SKM-1 treated with dmso at 0.1 percent for 144 hours (cell line): ENCODE measurements at regions not wholly inside any gene's neighbourhood (a gene's known extent, or its start where the extent isn't known, plus 50 kb on each side); places are given as distances from the start of the nearest gene placed in this dataset.

ENCODE experiments used
- DNase-seq: peaks from one replicate; lab custom pipeline; 2025; ENCODE audit not compliant: unreplicated experiment; lab: John Stamatoyannopoulos, UW

- DNase-seq, result no peak
Observed at GRCh38 chr5:133744051-133744959, 132.0 kb upstream of the FSTL4 start.

GRCh38 chr5:133742431-133742988 lies 130.2 kb upstream of the FSTL4 start:
- no peak for DNase-seq

GRCh38 chr5:133741818-133742355 lies 129.5 kb upstream of the FSTL4 start:
- DNase-seq, result no peak

- no peak for DNase-seq
Observed at GRCh38 chr5:133741396-133741795, 129.1 kb upstream of the FSTL4 start.

DNA sequence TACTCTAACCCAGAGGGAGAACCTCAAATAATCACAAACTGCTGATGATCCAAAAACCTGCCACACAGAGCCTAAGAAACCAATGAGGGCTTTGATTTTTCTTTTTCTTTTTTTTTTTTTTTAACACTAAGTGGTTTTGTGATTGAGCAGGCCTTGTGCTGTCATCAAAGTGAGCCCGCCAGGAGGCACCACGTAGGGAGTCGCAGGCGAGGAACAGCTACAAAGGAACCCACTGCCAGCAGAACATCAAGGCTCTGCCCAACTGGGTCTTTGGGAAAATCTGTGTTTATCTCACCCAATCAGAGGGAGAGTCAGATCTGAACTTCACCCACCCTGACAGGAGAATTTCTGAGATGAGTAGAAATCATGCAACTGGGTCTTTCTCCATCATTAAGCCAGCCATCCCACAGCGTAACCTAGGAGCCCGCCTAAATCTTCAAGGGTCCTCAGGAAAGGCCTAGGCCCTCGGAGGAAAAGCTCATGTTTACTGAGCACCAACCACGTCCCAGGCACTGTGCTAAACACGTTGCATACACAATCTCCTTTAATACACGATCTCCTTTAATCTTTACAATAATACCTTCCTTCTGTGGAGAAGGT lies 126.9 kb upstream of the FSTL4 start:
- no peak for DNase-seq

GRCh38 chr5:133738271-133738670 lies 125.9 kb upstream of the FSTL4 start:
- no peak for DNase-seq

DNA sequence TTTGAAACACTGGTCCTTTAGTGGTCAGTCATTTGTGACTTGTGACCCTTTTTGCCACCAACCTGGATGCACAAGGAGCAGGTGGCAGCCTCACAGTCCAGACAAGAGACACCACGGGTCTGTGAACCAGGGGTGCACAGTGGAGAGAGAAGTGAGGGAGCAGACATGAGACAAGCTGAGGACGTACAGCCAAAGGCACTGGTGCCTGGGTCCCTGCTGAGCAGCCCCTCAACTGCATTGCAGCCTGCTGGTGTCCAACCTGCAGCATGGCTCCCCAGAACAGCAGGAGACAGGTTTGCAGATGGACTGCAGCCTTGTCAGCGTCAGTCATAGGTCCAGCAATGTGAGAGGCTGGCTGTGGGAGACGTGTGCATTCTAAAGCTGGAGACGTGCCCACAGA lies 124.2 kb upstream of the FSTL4 start:
- no peak for DNase-seq

- DNase-seq, result no peak
Observed at GRCh38 chr5:133735346-133735745, 123.0 kb upstream of the FSTL4 start.

GRCh38 chr5:133734916-133735315 lies 122.6 kb upstream of the FSTL4 start:
- no peak for DNase-seq

DNA sequence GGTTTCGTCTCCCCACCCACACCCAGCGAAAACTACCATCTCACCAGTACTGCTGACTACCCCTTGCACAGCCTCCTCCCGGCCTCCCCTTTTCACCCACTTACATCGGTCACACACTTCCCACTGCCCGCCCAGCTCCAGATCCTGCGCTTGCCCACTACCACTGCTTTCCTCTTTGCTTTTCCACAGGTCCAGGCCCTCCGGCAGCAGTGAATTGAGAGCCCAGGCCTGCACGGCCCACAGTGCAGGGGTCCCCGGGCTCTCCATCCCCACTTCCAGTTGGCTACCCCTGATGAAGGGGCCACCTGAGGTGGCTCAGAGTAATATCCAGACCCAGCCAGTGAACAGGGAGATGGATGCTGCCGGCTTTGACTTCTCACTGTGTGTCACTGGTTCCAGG lies 120.2 kb upstream of the FSTL4 start:
- no peak for DNase-seq

DNA sequence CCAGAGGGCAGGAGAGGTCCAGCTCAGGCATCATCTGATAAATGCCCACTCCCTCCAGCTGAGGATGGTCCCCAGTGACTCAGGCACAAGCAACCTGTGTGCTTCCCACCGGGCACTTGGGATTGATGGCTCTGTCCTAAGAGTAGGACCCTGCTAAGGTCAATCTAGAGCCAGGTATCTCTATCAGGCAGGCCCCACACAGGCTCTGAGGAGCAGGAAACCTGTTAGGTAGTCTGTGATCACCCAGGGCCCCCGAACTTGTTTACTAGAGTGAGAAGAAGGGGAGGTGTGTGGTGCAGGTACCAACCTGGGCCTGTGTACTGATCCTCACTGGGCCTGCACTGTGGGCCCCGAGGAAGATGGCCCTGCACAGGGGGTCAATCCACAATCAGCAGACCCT lies 119.6 kb upstream of the FSTL4 start:
- DNase-seq, result no peak

GRCh38 chr5:133730866-133731265 lies 118.5 kb upstream of the FSTL4 start:
- DNase-seq, result no peak

GRCh38 chr5:133730346-133730745 lies 118.0 kb upstream of the FSTL4 start:
- DNase-seq, result no peak

DNA sequence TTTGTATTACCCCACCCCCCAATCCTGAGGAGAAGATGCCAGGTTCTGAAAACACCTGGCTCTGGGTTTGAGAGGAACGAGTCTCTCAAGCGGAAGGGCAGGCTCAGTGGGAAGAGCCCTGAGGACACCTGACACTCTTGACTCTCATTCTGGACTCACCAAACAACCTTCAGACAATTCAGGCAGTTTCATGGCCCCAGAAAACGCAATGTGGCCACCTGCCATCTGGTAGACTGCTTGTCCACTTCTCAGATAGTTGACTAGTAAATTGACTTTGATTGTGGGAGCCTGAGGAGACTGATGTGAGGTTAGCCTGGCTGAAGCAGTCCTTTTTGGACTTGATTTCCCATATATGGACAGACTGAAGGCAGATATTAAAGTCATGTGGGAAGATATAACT lies 117.5 kb upstream of the FSTL4 start:
- no peak for DNase-seq

DNA sequence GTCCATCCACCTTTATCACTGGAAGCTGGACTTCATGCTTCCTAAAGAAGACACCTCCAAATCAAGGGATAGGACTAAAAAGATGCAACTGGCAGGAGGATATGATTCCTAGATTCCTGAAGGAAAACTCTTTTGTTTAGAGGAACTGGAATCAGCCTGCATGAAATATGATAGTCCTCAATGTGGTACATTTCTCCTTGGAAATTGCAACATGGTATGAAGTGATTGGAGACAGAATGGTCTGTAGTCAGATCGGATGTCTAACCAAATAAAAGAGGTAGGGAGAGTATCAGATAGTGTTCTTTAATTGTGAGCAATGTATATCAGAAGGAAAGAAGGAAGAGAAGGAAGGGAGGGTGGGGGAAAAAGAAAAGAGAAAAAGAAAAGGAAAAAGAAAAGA lies 116.1 kb upstream of the FSTL4 start:
- no peak for DNase-seq

- DNase-seq, result no peak
Observed at GRCh38 chr5:133727636-133728035, 115.3 kb upstream of the FSTL4 start.

GRCh38 chr5:133723651-133724366 lies 111.5 kb upstream of the FSTL4 start:
- DNase-seq, result no peak

DNA sequence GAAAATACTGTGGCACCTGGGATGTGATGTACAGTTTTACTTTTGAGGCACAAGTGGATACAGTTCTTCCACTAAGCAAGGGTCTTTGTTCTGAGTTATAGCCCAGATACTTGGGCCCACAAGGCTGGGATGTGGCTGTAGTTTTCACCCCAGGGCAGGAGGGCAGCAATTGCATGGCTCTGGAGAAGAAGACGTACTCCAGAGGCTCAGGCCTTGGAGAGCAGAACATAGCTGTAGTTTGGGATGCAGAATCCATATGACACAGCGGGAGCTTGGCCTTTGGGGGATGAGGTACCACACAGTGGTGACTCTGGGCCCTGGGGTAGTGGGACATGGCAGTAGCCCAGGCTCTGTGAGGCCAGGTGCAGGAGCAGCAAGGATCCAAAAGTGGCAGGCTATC lies 110.8 kb upstream of the FSTL4 start:
- no peak for DNase-seq

DNA sequence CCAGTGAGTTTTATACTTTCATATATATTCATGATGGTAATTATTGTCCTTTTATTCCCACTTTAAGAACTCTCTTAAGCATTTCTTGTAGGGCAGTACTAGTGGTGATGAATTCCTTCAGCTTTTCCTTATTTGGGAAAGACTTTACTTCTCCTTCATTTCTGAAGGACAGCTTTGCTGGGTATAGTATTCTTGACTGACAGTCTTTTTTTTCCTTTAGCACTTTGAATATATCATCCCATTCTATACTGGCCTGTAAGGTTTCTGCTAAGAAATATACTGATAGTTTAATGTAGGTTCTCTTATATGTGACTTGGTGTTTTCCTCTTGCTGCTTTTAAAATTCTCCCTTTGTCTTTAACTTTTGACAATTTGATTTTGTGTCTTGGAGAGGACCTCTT lies 109.0 kb upstream of the FSTL4 start:
- DNase-seq, result no peak

DNA sequence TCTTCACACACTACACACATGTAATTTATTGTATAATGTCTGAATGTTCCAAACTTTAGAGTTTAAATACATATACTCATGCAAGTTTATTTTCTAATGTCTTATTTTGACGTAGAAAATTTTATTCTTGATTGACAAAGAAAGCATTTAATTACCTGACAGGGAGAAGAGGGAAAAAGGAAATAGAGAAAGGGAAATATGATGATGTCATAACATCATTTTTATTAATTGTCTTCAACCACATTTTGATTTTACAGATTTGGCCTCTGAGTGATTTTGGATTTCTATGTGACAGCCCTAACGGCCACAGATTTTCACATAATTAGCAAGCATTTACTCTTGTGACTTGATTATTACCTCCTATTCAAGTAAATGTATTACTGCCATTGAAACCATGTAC lies 106.1 kb upstream of the FSTL4 start:
- no peak for DNase-seq

DNA sequence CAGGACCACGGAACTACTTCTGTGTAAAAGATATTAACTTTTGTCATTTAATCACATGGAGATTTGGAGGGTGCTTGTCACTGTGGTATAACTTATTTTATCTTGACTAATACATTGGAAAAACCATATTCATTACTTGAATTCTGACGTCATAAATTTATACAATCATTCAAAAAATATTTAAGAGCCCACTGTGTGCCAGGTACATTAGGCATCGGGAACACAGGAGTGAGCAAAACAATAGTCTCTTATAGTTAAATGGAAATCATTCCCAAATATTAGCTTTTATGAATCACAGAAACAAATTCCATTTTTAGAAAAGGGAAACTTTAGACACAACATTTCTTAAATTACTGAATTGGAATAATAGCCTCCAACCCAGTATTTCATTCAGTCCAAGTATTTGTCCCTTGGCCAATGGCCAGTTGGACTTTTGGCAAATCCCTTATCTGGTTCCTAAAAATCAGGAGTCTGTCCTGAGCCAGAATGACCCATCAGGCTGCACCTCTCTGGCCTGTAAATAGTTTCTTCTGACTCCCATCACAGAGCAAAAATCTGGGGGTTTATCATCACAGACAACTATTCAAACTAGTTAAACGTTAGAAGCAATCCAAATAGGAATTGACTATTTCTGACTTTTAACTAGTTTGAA lies 104.3 kb upstream of the FSTL4 start:
- no peak for DNase-seq
